ENCODE measurements at regions not wholly inside any gene's neighbourhood (a gene's known extent, or its start where the extent isn't known, plus 50 kb on each side); places are given as distances from the start of the nearest gene placed in this dataset.
"Not testable (repeated sequence)": the region's sequence is repeated elsewhere in the genome, so short reads cannot be mapped to it uniquely, and the experiment has no call there.

- H3K9me3 Mint-ChIP-seq (ENCODE audit: low read depth) = no peaks in the 10 kb centered on the region
- H3K4me3 Mint-ChIP-seq = no peak overlapping the region
- ATAC-seq (no peak), DNase-seq (no peak)
- no peak overlapping the region for H3K27ac Mint-ChIP-seq
- CTCF ChIA-PET = no interaction called here
- peaks cover 15% of the 10 kb centered on the region for H3K4me1 Mint-ChIP-seq
- H3K36me3 Mint-ChIP-seq = no peaks in the 10 kb centered on the region
- peaks cover 26% of the 10 kb centered on the region for H3K27me3 Mint-ChIP-seq
These were observed 72.1 kb upstream of the EPB41L1 start for GRCh38 chr20:36082315-36082915.

GRCh38 chr20:36083200-36083599, 71.3 kb upstream of the EPB41L1 start:
- not testable (repeated sequence) for H3K27ac Mint-ChIP-seq; DNase-seq; H3K36me3 Mint-ChIP-seq; H3K9me3 Mint-ChIP-seq (ENCODE audit: low read depth); ATAC-seq; H3K4me3 Mint-ChIP-seq
- Mint-ChIP-seq H3K27me3 (peaks cover 24% of the 10 kb centered on the region), H3K4me1 (peaks cover 15% of the 10 kb centered on the region)
- CTCF ChIA-PET = interaction anchor here (1.2 kb wide), 1 partner anchor 90 kb away, joined by 5 read pairs; no protein-coding TSS in a partner anchor

GRCh38 chr20:36084356-36084755, 70.2 kb upstream of the EPB41L1 start:
- Mint-ChIP-seq H3K27ac (no peak overlapping the region), H3K4me3 (no peak overlapping the region), H3K4me1 (peaks cover 15% of the 10 kb centered on the region), H3K36me3 (no peaks in the 10 kb centered on the region), H3K27me3 (peaks cover 22% of the 10 kb centered on the region), H3K9me3 (ENCODE audit: low read depth) (no peaks in the 10 kb centered on the region)
- DNase-seq = no peak
- CTCF ChIA-PET = interaction anchor here (1.2 kb wide), 1 partner anchor 89 kb away, joined by 3 read pairs; no protein-coding TSS in a partner anchor
- no peak for ATAC-seq

- H3K27ac Mint-ChIP-seq = no peak overlapping the region
- no peak overlapping the region for H3K4me3 Mint-ChIP-seq
- peaks cover 25% of the 10 kb centered on the region for H3K27me3 Mint-ChIP-seq
- H3K4me1 Mint-ChIP-seq = peaks cover 10% of the 10 kb centered on the region
- CTCF ChIA-PET = interaction anchor here (1.2 to 1.5 kb wide), 2 partner anchors 11 to 90 kb away, joined by 3 to 4 read pairs; no protein-coding TSS in a partner anchor
- H3K9me3 Mint-ChIP-seq (ENCODE audit: low read depth) = no peaks in the 10 kb centered on the region
- no peaks in the 10 kb centered on the region for H3K36me3 Mint-ChIP-seq
- ATAC-seq (no peak), DNase-seq (no peak)
These were observed 69.5 kb upstream of the EPB41L1 start for GRCh38 chr20:36084897-36085613.

- no peaks in the 10 kb centered on the region for H3K9me3 Mint-ChIP-seq (ENCODE audit: low read depth)
- DNase-seq (no peak), ATAC-seq (peak; percentile 47)
- peaks cover 9% of the 10 kb centered on the region for H3K4me1 Mint-ChIP-seq
- H3K4me3 Mint-ChIP-seq = no peak overlapping the region
- H3K27ac Mint-ChIP-seq = no peak overlapping the region
- H3K36me3 Mint-ChIP-seq = no peaks in the 10 kb centered on the region
- CTCF ChIA-PET = interaction anchor here (0.7 to 1.5 kb wide), 3 partner anchors 10 to 92 kb away, joined by 3 to 4 read pairs (median 3); no protein-coding TSS in a partner anchor
- H3K27me3 Mint-ChIP-seq = peaks cover 32% of the 10 kb centered on the region
These were observed 68.8 kb upstream of the EPB41L1 start for GRCh38 chr20:36085686-36086267.

GRCh38 chr20:36086767-36087166, 67.8 kb upstream of the EPB41L1 start:
- CTCF ChIA-PET = interaction anchor here (0.7 to 1.4 kb wide), 2 partner anchors 71 to 93 kb away, joined by 3 read pairs; no protein-coding TSS in a partner anchor
- no peak for ATAC-seq
- H3K27me3 Mint-ChIP-seq = peaks cover 38% of the 10 kb centered on the region
- H3K9me3 Mint-ChIP-seq (ENCODE audit: low read depth) = no peaks in the 10 kb centered on the region
- peaks cover 9% of the 10 kb centered on the region for H3K4me1 Mint-ChIP-seq
- H3K36me3 Mint-ChIP-seq = no peaks in the 10 kb centered on the region
- H3K27ac Mint-ChIP-seq = no peak overlapping the region
- DNase-seq = no peak
- no peak overlapping the region for H3K4me3 Mint-ChIP-seq

GRCh38 chr20:36090223-36090622, 64.3 kb upstream of the EPB41L1 start:
- DNase-seq (no peak), ATAC-seq (no peak)
- peaks cover 45% of the 10 kb centered on the region for H3K27me3 Mint-ChIP-seq
- H3K9me3 Mint-ChIP-seq (ENCODE audit: low read depth) = no peaks in the 10 kb centered on the region
- no peak overlapping the region for H3K4me3 Mint-ChIP-seq
- CTCF ChIA-PET = interaction anchor here (1.0 kb wide), 1 partner anchor 15 kb away, joined by 3 read pairs; no protein-coding TSS in a partner anchor
- no peak overlapping the region for H3K27ac Mint-ChIP-seq
- H3K4me1 Mint-ChIP-seq = peaks cover 19% of the 10 kb centered on the region
- H3K36me3 Mint-ChIP-seq = no peaks in the 10 kb centered on the region

GRCh38 chr20:36091561-36092397, 62.8 kb upstream of the EPB41L1 start:
- no peak for DNase-seq
- H3K27me3 Mint-ChIP-seq = peaks cover 49% of the 10 kb centered on the region
- H3K4me1 Mint-ChIP-seq = peaks cover 14% of the 10 kb centered on the region
- CTCF ChIA-PET = no interaction called here
- H3K36me3 Mint-ChIP-seq = no peaks in the 10 kb centered on the region
- H3K27ac Mint-ChIP-seq = no peak overlapping the region
- no peak for ATAC-seq
- no peaks in the 10 kb centered on the region for H3K9me3 Mint-ChIP-seq (ENCODE audit: low read depth)
- H3K4me3 Mint-ChIP-seq = peak overlapping the region; percentile 6

GRCh38 chr20:36092398-36093024, 62.0 kb upstream of the EPB41L1 start:
- DNase-seq = no peak
- Mint-ChIP-seq H3K36me3 (no peaks in the 10 kb centered on the region), H3K27ac (no peak overlapping the region), H3K4me3 (peak overlapping the region; percentile 55), H3K9me3 (ENCODE audit: low read depth) (no peaks in the 10 kb centered on the region), H3K4me1 (peaks cover 14% of the 10 kb centered on the region), H3K27me3 (peaks cover 49% of the 10 kb centered on the region)
- peak; percentile 57 for ATAC-seq
- CTCF ChIA-PET = interaction anchor here (1.0 kb wide), 1 partner anchor 46 kb away, joined by 3 read pairs; no protein-coding TSS in a partner anchor

- Mint-ChIP-seq H3K36me3 (no peaks in the 10 kb centered on the region), H3K27ac (no peak overlapping the region), H3K4me3 (peak overlapping the region; percentile 55), H3K9me3 (ENCODE audit: low read depth) (no peaks in the 10 kb centered on the region), H3K4me1 (peaks cover 19% of the 10 kb centered on the region), H3K27me3 (peaks cover 46% of the 10 kb centered on the region)
- ATAC-seq (peak; percentile 38), DNase-seq (peak; percentile 51)
- CTCF ChIA-PET = interaction anchor here (0.6 to 1.0 kb wide), 2 partner anchors 45 to 101 kb away, joined by 3 to 4 read pairs; no protein-coding TSS in a partner anchor
These were observed 61.3 kb upstream of the EPB41L1 start for GRCh38 chr20:36093025-36093803.

GRCh38 chr20:36093804-36094145, 60.8 kb upstream of the EPB41L1 start:
- Mint-ChIP-seq H3K4me1 (peaks cover 21% of the 10 kb centered on the region), H3K4me3 (peak overlapping the region; percentile 9), H3K27me3 (peaks cover 46% of the 10 kb centered on the region), H3K36me3 (no peaks in the 10 kb centered on the region), H3K27ac (no peak overlapping the region), H3K9me3 (ENCODE audit: low read depth) (no peaks in the 10 kb centered on the region)
- CTCF ChIA-PET = interaction anchor here (0.6 to 1.0 kb wide), 2 partner anchors 45 to 101 kb away, joined by 3 to 4 read pairs; no protein-coding TSS in a partner anchor
- DNase-seq = no peak
- no peak for ATAC-seq

- H3K9me3 Mint-ChIP-seq (ENCODE audit: low read depth) = no peaks in the 10 kb centered on the region
- H3K4me3 Mint-ChIP-seq = no peak overlapping the region
- peaks cover 21% of the 10 kb centered on the region for H3K4me1 Mint-ChIP-seq
- CTCF ChIA-PET = interaction anchor here (0.9 kb wide), 1 partner anchor 102 kb away, joined by 4 read pairs; no protein-coding TSS in a partner anchor
- ATAC-seq (no peak), DNase-seq (no peak)
- H3K27me3 Mint-ChIP-seq = peaks cover 46% of the 10 kb centered on the region
- no peaks in the 10 kb centered on the region for H3K36me3 Mint-ChIP-seq
- no peak overlapping the region for H3K27ac Mint-ChIP-seq
These were observed 60.0 kb upstream of the EPB41L1 start for GRCh38 chr20:36094497-36094896.
